Smooth muscle cell (in vitro differentiated cells): ENCODE measurements at regions not wholly inside any gene's neighbourhood (a gene's known extent, or its start where the extent isn't known, plus 50 kb on each side); places are given as distances from the start of the nearest gene placed in this dataset.

Experiments used
- DNase-seq: peaks from one replicate; lab custom pipeline; 2025; ENCODE audit not compliant: unreplicated experiment; lab: John Stamatoyannopoulos, UW
- H2AFZ ChIP-seq: fragments of 200-600 bp; sonication (generic); 2 replicates; pipeline ENCODE4 v1.6.0; 2016; ENCODE audit warnings: antibody characterized with exemption, low read depth, mild to moderate bottlenecking
- H3F3A ChIP-seq: fragments of 200-600 bp; sonication (generic); 2 replicates; pipeline ENCODE4 v1.6.0; 2017; ENCODE audit warnings: antibody characterized with exemption, low read depth
- H3K27ac ChIP-seq: fragments of 200-600 bp; sonication (generic); 2 replicates; pipeline ENCODE4 v1.5.1; 2016; ENCODE audit warnings: low read depth, mild to moderate bottlenecking
- H3K27me3 ChIP-seq: fragments of 200-600 bp; sonication (generic); 2 replicates; pipeline ENCODE4 v1.6.1; 2016; ENCODE audit warnings: low read depth, mild to moderate bottlenecking
- H3K36me3 ChIP-seq: fragments of 200-600 bp; sonication (generic); 2 replicates; pipeline ENCODE4 v1.5.1; 2016; ENCODE audit warnings: low read depth
- H3K4me1 ChIP-seq: fragments of 200-600 bp; sonication (generic); 2 replicates; pipeline ENCODE4 v1.5.1; 2016; ENCODE audit warnings: low read depth
- H3K4me2 ChIP-seq: fragments of 200-600 bp; sonication (generic); 2 replicates; pipeline ENCODE4 v1.6.0; 2016; ENCODE audit warnings: mild to moderate bottlenecking
- H3K4me3 ChIP-seq: fragments of 200-600 bp; sonication (generic); 2 replicates; pipeline ENCODE4 v1.5.1; 2016; ENCODE audit warnings: mild to moderate bottlenecking
- H3K79me2 ChIP-seq: fragments of 200-600 bp; sonication (generic); 2 replicates; pipeline ENCODE4 v1.6.0; 2016; ENCODE audit warnings: low read depth, mild to moderate bottlenecking
- H3K9ac ChIP-seq: fragments of 200-600 bp; sonication (generic); 2 replicates; pipeline ENCODE4 v1.6.0; 2016; ENCODE audit warnings: low read depth
- H3K9me3 ChIP-seq: fragments of 200-600 bp; sonication (generic); replicated peaks from 2 replicates; pipeline ENCODE4 v1.5.1; 2016; ENCODE audit warnings: low read depth
- H4K20me1 ChIP-seq: fragments of 200-600 bp; sonication (generic); 2 replicates; pipeline ENCODE4 v1.6.0; 2016; ENCODE audit warnings: low read depth
- WGBS: methylation state at CpG from one replicate; pipeline ENCODE4 v1.1.7; 2016; ENCODE audit warnings: low lambda C conversion rate; 5-methylcytosine and 5-hydroxymethylcytosine counted together
- TF ChIP-seq, protein P1 (sequence below): fragments of 200-600 bp; sonication (generic); IDR thresholded peaks from 2 replicates; pipeline ENCODE4 v1.5.1; 2017; ENCODE audit warnings: borderline replicate concordance, mild to moderate bottlenecking, antibody characterized with exemption; ENCODE audit not compliant: insufficient read depth, poor library complexity, severe bottlenecking

DNA sequence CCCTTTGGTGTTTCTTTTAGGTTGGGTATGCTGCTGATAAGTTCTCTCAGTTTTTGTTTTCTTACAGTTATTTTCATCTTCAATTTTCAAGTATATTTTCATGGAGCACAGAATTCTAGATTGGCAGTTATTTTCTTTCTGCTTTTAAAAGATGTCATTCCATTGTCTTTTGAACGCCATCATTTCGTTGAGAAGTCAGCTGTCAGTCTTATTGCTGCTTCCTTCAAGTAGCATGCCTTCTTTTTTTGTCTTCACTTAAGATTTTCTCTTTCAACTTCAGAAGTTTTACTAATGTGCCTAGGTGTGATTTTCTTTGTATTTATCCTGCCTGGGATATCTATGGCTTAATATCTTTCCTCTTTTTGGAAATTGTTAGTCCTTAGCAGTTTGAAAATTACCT lies 262.2 kb upstream of the PMFBP1 start:
- TF ChIP-seq, protein P1, sequence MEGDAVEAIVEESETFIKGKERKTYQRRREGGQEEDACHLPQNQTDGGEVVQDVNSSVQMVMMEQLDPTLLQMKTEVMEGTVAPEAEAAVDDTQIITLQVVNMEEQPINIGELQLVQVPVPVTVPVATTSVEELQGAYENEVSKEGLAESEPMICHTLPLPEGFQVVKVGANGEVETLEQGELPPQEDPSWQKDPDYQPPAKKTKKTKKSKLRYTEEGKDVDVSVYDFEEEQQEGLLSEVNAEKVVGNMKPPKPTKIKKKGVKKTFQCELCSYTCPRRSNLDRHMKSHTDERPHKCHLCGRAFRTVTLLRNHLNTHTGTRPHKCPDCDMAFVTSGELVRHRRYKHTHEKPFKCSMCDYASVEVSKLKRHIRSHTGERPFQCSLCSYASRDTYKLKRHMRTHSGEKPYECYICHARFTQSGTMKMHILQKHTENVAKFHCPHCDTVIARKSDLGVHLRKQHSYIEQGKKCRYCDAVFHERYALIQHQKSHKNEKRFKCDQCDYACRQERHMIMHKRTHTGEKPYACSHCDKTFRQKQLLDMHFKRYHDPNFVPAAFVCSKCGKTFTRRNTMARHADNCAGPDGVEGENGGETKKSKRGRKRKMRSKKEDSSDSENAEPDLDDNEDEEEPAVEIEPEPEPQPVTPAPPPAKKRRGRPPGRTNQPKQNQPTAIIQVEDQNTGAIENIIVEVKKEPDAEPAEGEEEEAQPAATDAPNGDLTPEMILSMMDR: no peak
- WGBS: 91% methylated on average over 2 of the region's 2 CpGs
- H3K79me2 ChIP-seq: no peaks in the 10 kb centered on the region

GRCh38 chr16:72430121-72430520 lies 258.2 kb upstream of the PMFBP1 start:
- no peak overlapping the region for H3K4me3 ChIP-seq
- H3F3A ChIP-seq: no peaks in the 10 kb centered on the region
- no peak overlapping the region for H3K27ac ChIP-seq
- TF ChIP-seq, protein P1: no peak
- no peaks in the 10 kb centered on the region for H3K79me2 ChIP-seq
- H3K9ac ChIP-seq: no peak overlapping the region
- H3K4me1 ChIP-seq: no peaks in the 10 kb centered on the region
- peaks cover 21% of the 10 kb centered on the region for H3K9me3 ChIP-seq
- H2AFZ ChIP-seq: no peak overlapping the region
- peaks cover 6% of the 10 kb centered on the region for H3K36me3 ChIP-seq
- H3K27me3 ChIP-seq: no peaks in the 10 kb centered on the region
- WGBS: 73% methylated on average over 2 of the region's 2 CpGs
- H4K20me1 ChIP-seq: no peaks in the 10 kb centered on the region
- no peak overlapping the region for H3K4me2 ChIP-seq
- DNase-seq: no peak

More for the DNA sequence above, 262.2 kb upstream of the PMFBP1 start:
- H3K36me3 ChIP-seq: peaks cover 6% of the 10 kb centered on the region
- H3F3A ChIP-seq: no peaks in the 10 kb centered on the region
- no peak overlapping the region for H3K27ac ChIP-seq
- no peak for DNase-seq
- peaks cover 21% of the 10 kb centered on the region for H3K9me3 ChIP-seq
- H3K9ac ChIP-seq: no peak overlapping the region
- no peaks in the 10 kb centered on the region for H3K4me1 ChIP-seq
- H3K4me3 ChIP-seq: no peak overlapping the region
- H2AFZ ChIP-seq: no peak overlapping the region
- H4K20me1 ChIP-seq: no peaks in the 10 kb centered on the region
- H3K27me3 ChIP-seq: no peaks in the 10 kb centered on the region
- no peak overlapping the region for H3K4me2 ChIP-seq

- Histone ChIP-seq H3K27me3 (no peaks in the 10 kb centered on the region), H2AFZ (no peak overlapping the region), H3K4me1 (no peaks in the 10 kb centered on the region), H3K9me3 (peaks cover 17% of the 10 kb centered on the region), H3F3A (no peaks in the 10 kb centered on the region), H3K79me2 (no peaks in the 10 kb centered on the region), H3K9ac (no peak overlapping the region), H4K20me1 (no peaks in the 10 kb centered on the region), H3K27ac (no peak overlapping the region), H3K4me2 (no peak overlapping the region), H3K4me3 (no peak overlapping the region), H3K36me3 (peaks cover 6% of the 10 kb centered on the region)
- no peak for DNase-seq
- TF ChIP-seq, protein P1: no peak
- WGBS: 93% methylated on average over 5 of the region's 5 CpGs
Measured at GRCh38 chr16:72429671-72430081, 257.7 kb upstream of the PMFBP1 start.

DNA sequence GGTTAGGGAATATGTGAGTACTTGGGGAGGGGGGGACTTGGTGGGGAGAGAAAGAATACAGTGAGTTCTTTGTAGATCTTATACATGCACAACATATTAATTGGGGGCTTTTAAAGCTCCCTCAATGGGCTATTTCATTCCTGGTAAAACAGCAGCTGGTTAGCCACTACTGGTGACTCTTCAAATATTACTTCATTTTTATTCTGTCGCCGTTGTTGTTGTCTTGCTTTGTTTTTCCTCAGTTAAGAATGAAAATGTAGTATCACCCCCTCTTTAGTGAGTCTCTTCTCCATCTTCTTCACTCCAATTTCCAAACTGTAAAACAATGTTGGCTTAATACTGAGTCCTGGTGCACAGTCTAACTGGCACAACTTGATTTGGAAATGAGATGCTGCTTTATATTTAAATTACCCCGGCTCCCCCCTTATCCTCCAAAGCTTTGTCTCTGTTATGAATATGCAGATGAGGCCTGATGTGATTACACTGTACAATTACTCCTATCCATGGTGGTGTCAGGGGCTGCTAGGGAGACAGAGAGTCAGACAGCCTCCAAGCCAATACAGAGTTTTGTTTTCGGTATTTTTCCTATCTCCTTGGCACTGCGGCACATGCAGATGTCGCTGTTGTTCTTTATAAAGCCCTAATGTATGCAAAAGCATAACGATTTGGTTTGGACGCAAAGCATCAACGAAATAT lies 256.9 kb upstream of the PMFBP1 start:
- H3F3A ChIP-seq: no peaks in the 10 kb centered on the region
- H3K4me1 ChIP-seq: no peaks in the 10 kb centered on the region
- TF ChIP-seq, protein P1: no peak
- H3K36me3 ChIP-seq: peaks cover 11% of the 10 kb centered on the region
- no peaks in the 10 kb centered on the region for H4K20me1 ChIP-seq
- H3K9ac ChIP-seq: no peak overlapping the region
- no peak overlapping the region for H3K4me3 ChIP-seq
- no peak overlapping the region for H3K27ac ChIP-seq
- H2AFZ ChIP-seq: no peak overlapping the region
- 96% methylated on average over 9 of the region's 9 CpGs for WGBS
- peaks cover 12% of the 10 kb centered on the region for H3K9me3 ChIP-seq
- H3K79me2 ChIP-seq: no peaks in the 10 kb centered on the region
- H3K27me3 ChIP-seq: no peaks in the 10 kb centered on the region
- no peak overlapping the region for H3K4me2 ChIP-seq
- no peak for DNase-seq
